Hepatocyte (in vitro differentiated cells): ENCODE measurements at regions not wholly inside any gene's neighbourhood (a gene's known extent, or its start where the extent isn't known, plus 50 kb on each side); places are given as distances from the start of the nearest gene placed in this dataset.

ENCODE experiments used
- EZH2phosphoT487 ChIP-seq: fragments of 200-600 bp; sonication (generic); IDR thresholded peaks from one replicate; pipeline ENCODE4 v1.6.1; 2018; ENCODE audit warnings: antibody characterized with exemption, mild to moderate bottlenecking, low read depth, moderate library complexity; ENCODE audit not compliant: unreplicated experiment, severe bottlenecking
- TF ChIP-seq, protein P1 (sequence below): fragments of 200-600 bp; sonication (generic); IDR thresholded peaks from 2 replicates; pipeline ENCODE4 v1.5.1; 2016; ENCODE audit warnings: antibody characterized with exemption, mild to moderate bottlenecking; ENCODE audit not compliant: poor library complexity

DNA sequence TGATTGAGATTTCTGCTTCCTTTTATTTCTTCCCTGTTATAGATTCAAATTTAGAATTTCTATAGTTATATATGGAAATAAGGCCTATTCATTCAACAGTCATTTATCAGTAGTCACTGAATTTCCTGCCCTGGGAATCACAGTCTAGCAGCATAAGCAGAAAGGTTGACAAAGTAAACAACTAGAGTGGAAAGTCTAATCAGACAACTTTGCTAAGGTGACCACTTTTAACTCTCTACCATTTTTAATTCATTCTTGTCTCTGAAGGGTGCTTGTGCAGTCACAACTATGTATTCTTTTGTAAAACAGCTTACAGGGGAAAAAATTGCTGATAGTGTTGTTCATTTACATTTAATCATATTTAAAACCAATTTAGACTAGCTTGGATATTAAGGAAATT, 66.1 kb upstream of the PLA2G4A start:
- TF ChIP-seq EZH2phosphoT487 = no peak
- TF ChIP-seq, protein P1, sequence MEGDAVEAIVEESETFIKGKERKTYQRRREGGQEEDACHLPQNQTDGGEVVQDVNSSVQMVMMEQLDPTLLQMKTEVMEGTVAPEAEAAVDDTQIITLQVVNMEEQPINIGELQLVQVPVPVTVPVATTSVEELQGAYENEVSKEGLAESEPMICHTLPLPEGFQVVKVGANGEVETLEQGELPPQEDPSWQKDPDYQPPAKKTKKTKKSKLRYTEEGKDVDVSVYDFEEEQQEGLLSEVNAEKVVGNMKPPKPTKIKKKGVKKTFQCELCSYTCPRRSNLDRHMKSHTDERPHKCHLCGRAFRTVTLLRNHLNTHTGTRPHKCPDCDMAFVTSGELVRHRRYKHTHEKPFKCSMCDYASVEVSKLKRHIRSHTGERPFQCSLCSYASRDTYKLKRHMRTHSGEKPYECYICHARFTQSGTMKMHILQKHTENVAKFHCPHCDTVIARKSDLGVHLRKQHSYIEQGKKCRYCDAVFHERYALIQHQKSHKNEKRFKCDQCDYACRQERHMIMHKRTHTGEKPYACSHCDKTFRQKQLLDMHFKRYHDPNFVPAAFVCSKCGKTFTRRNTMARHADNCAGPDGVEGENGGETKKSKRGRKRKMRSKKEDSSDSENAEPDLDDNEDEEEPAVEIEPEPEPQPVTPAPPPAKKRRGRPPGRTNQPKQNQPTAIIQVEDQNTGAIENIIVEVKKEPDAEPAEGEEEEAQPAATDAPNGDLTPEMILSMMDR = no peak
